ENCODE measurements at regions not wholly inside any gene's neighbourhood (a gene's known extent, or its start where the extent isn't known, plus 50 kb on each side); places are given as distances from the start of the nearest gene placed in this dataset.
A peak's percentile ranks its signal among the peaks of the same experiment; 100 is the strongest.
"Not testable (repeated sequence)": the region's sequence is repeated elsewhere in the genome, so short reads cannot be mapped to it uniquely, and the experiment has no call there.

DNA sequence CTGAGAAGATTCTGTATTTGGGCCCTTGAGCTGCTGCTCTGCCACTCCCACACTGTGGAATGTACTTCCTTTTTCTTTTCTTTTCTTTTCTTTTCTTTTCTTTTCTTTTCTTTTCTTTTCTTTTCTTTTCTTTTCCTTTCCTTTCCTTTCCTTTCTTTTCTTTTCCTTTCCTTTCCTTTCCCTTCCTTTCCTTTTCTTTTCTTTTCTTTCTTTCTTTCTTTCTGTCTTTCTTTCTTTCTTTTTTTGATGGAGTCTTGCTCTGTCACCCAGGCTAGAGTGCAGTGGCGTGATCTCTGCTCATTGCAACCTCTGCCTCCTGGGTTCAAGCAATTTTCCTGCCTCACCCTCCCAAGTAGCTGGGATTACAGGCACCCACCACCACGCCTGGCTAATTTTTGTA, 89.8 kb downstream of the DNAAF6 start:
- not testable (repeated sequence) for H3K9ac ChIP-seq (ENCODE audit: insufficient read length, low read depth); H3K9me3 ChIP-seq (ENCODE audit: insufficient read depth, low read length); H3K27me3 ChIP-seq (ENCODE audit: insufficient read depth, insufficient read length); DNase-seq (ENCODE audit: low read depth, low spot score); H3K4me1 ChIP-seq (ENCODE audit: insufficient read depth, insufficient read length); H3K36me3 ChIP-seq (ENCODE audit: insufficient read depth, insufficient read length, low read length); H3K4me3 ChIP-seq (ENCODE audit: insufficient read length, low read depth)

GRCh38 chrX:107298276-107298675, 91.9 kb downstream of the DNAAF6 start:
- Histone ChIP-seq H3K27me3 (ENCODE audit: insufficient read depth, insufficient read length) (no peaks in the 10 kb centered on the region), H3K36me3 (ENCODE audit: insufficient read depth, insufficient read length, low read length) (no peaks in the 10 kb centered on the region), H3K4me1 (ENCODE audit: insufficient read depth, insufficient read length) (no peaks in the 10 kb centered on the region), H3K4me3 (ENCODE audit: insufficient read length, low read depth) (no peak overlapping the region), H3K9ac (ENCODE audit: insufficient read length, low read depth) (no peak overlapping the region), H3K9me3 (ENCODE audit: insufficient read depth, low read length) (0 out of 2 replicates have a peak, but pooled peaks cover 7% of the 10 kb centered on the region)
- TF ChIP-seq YY1 (IDR thresholded peaks at IDR 0.05; ENCODE audit: insufficient read depth, insufficient read length) (no peak), SUZ12 (IDR thresholded peaks at IDR 0.05; ENCODE audit: extremely low read depth, insufficient read depth, insufficient read length) (no peak), ZNF274 (IDR thresholded peaks at IDR 0.05; ENCODE audit: low read depth, low read length) (no peak)
- DNase-seq (ENCODE audit: low read depth, low spot score) = no peak

DNA sequence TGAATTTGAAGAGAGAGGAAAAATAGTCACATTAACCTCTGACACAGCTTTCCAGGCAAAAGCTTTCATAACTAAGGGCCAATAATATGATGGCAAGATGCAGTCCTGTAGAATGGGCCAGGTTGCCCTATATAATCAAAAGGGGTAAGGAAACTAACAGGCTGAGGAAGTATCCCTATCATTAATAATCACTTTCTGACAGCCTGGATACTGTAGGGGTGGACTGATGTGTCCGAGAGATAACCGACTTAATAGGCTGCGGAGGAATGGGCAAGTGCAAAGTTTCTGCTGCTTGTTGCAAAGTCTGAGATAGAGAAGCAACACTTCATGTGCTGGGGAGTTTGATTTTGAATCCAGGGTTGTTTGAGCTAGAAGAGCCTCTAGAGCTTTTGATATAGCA, 94.8 kb downstream of the DNAAF6 start:
- TF ChIP-seq ZNF274 (IDR thresholded peaks at IDR 0.05; ENCODE audit: low read depth, low read length) (no peak), SUZ12 (IDR thresholded peaks at IDR 0.05; ENCODE audit: extremely low read depth, insufficient read depth, insufficient read length) (no peak), YY1 (IDR thresholded peaks at IDR 0.05; ENCODE audit: insufficient read depth, insufficient read length) (no peak)

DNA sequence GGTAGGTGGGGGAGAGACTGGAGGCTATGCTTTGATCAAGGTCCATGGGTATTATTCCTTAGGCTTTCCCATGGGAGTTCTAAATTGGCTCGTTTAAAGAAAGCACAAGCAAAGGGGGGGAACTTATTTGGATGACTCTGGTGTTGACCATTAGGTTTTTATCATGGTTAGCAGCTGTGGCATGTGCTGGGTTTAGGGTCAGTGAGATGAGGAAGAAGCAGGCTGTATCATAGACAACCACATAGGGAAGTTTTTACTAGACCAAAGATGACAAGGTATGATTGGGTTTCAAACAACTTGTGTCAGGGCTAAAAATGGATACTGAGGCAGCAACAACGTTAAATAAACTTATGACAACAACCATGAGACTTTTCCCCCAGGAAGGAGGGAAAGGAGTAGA, 97.7 kb downstream of the DNAAF6 start:
- no peak for DNase-seq (ENCODE audit: low read depth, low spot score)
- no peak overlapping the region for H3K9ac ChIP-seq (ENCODE audit: insufficient read length, low read depth)
- no peaks in the 10 kb centered on the region for H3K36me3 ChIP-seq (ENCODE audit: insufficient read depth, insufficient read length, low read length)
- no peak overlapping the region for H3K4me3 ChIP-seq (ENCODE audit: insufficient read length, low read depth)
- H3K27me3 ChIP-seq (ENCODE audit: insufficient read depth, insufficient read length) = no peaks in the 10 kb centered on the region
- TF ChIP-seq ZNF274 (IDR thresholded peaks at IDR 0.05; ENCODE audit: low read depth, low read length) = no peak
- no peak for TF ChIP-seq YY1 (IDR thresholded peaks at IDR 0.05; ENCODE audit: insufficient read depth, insufficient read length)
- no peak for TF ChIP-seq SUZ12 (IDR thresholded peaks at IDR 0.05; ENCODE audit: extremely low read depth, insufficient read depth, insufficient read length)
- H3K9me3 ChIP-seq (ENCODE audit: insufficient read depth, low read length) = no peaks in the 10 kb centered on the region; the same call in 1 of the 2 replicates
- no peaks in the 10 kb centered on the region for H3K4me1 ChIP-seq (ENCODE audit: insufficient read depth, insufficient read length)

More for the DNA sequence above, 94.8 kb downstream of the DNAAF6 start:
- Histone ChIP-seq H3K9me3 (ENCODE audit: insufficient read depth, low read length) (peaks cover 7% of the 10 kb centered on the region; the same call in 1 of the 2 replicates), H3K36me3 (ENCODE audit: insufficient read depth, insufficient read length, low read length) (no peaks in the 10 kb centered on the region), H3K27me3 (ENCODE audit: insufficient read depth, insufficient read length) (no peaks in the 10 kb centered on the region), H3K9ac (ENCODE audit: insufficient read length, low read depth) (no peak overlapping the region), H3K4me3 (ENCODE audit: insufficient read length, low read depth) (no peak overlapping the region), H3K4me1 (ENCODE audit: insufficient read depth, insufficient read length) (no peaks in the 10 kb centered on the region)
- no peak for DNase-seq (ENCODE audit: low read depth, low spot score)

DNA sequence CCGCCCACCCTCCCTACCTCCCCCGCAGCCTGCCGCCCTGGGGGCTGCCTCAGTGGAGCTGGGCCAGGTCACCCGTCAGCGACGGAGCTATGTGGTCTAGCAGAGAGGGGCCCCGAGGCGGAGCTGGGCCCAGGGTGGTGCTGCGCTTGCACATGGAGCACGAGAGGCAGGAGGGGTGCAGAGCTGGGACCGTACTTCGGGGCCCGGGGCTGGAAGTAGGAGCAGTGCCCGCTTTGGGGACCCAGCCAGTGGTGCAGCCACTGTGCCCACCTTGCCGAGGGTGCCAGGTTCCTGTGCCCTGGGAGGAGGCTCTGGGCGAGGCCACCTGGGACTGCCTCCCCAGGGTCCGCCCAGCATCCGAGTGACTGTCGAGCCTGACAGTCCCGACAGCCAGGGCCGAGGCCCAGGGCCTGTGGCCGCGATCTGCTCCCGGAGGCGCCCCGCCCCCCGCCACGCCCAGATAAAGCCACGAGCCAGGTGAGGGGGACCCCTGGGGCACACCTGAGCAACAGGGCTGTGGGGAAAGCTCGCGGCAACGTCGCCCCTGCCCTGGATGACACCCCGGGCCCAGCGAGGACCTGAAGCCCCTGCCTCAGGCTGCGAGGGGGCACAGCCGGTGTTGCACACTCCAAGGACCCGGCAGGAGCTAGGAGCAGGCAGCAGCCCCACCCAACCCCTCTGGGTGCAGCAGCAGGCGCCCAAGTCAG, 117.5 kb downstream of the DNAAF6 start:
- Histone ChIP-seq H3K4me1 (ENCODE audit: insufficient read depth, insufficient read length) (peaks cover 5% of the 10 kb centered on the region), H3K9me3 (ENCODE audit: insufficient read depth, low read length) (no peaks in the 10 kb centered on the region), H3K36me3 (ENCODE audit: insufficient read depth, insufficient read length, low read length) (no peaks in the 10 kb centered on the region), H3K27me3 (ENCODE audit: insufficient read depth, insufficient read length) (no peaks in the 10 kb centered on the region), H3K9ac (ENCODE audit: insufficient read length, low read depth) (no peak overlapping the region), H3K4me3 (ENCODE audit: insufficient read length, low read depth) (no peak overlapping the region)
- DNase-seq (ENCODE audit: low read depth, low spot score) = no peak
- TF ChIP-seq ZNF274 (IDR thresholded peaks at IDR 0.05; ENCODE audit: low read depth, low read length) = no peak
- no peak for TF ChIP-seq YY1 (IDR thresholded peaks at IDR 0.05; ENCODE audit: insufficient read depth, insufficient read length)
- TF ChIP-seq SUZ12 (IDR thresholded peaks at IDR 0.05; ENCODE audit: extremely low read depth, insufficient read depth, insufficient read length) = no peak

- peaks cover 5% of the 10 kb centered on the region for H3K4me1 ChIP-seq (ENCODE audit: insufficient read depth, insufficient read length)
- H3K36me3 ChIP-seq (ENCODE audit: insufficient read depth, insufficient read length, low read length) = no peaks in the 10 kb centered on the region
- DNase-seq (ENCODE audit: low read depth, low spot score) = peak; percentile 48
- H3K4me3 ChIP-seq (ENCODE audit: insufficient read length, low read depth) = no peak overlapping the region
- H3K9ac ChIP-seq (ENCODE audit: insufficient read length, low read depth) = no peak overlapping the region
- no peaks in the 10 kb centered on the region for H3K9me3 ChIP-seq (ENCODE audit: insufficient read depth, low read length)
- TF ChIP-seq ZNF274 (IDR thresholded peaks at IDR 0.05; ENCODE audit: low read depth, low read length) (no peak), YY1 (IDR thresholded peaks at IDR 0.05; ENCODE audit: insufficient read depth, insufficient read length) (no peak)
- no peaks in the 10 kb centered on the region for H3K27me3 ChIP-seq (ENCODE audit: insufficient read depth, insufficient read length)
Observed at GRCh38 chrX:107324493-107325310, 118.3 kb downstream of the DNAAF6 start.

DNA sequence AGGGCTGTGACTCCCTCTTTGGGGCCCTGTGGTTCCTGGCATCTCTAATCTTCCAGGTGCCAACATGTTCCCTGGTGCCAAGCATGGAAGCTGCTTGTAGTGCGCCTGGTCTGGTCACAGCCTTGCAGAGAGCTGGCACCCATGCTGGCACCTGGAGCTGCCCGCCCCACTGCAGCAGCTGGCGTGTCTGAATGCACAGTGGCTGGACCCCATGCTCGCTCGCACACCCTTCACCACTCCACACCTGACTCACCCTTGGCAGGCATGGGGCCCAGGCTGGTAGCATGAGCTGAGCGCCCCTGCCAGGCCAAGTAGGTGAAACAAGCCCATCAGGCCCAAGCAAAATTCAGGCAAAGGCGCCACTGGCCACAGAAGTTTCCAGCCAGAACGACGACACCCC, 119.1 kb downstream of the DNAAF6 start:
- Histone ChIP-seq H3K27me3 (ENCODE audit: insufficient read depth, insufficient read length) (no peaks in the 10 kb centered on the region), H3K9me3 (ENCODE audit: insufficient read depth, low read length) (no peaks in the 10 kb centered on the region), H3K9ac (ENCODE audit: insufficient read length, low read depth) (no peak overlapping the region), H3K4me1 (ENCODE audit: insufficient read depth, insufficient read length) (peaks cover 5% of the 10 kb centered on the region), H3K36me3 (ENCODE audit: insufficient read depth, insufficient read length, low read length) (no peaks in the 10 kb centered on the region), H3K4me3 (ENCODE audit: insufficient read length, low read depth) (peak overlapping the region; percentile 4)
- TF ChIP-seq YY1 (IDR thresholded peaks at IDR 0.05; ENCODE audit: insufficient read depth, insufficient read length) (no peak), SUZ12 (IDR thresholded peaks at IDR 0.05; ENCODE audit: extremely low read depth, insufficient read depth, insufficient read length) (no peak), ZNF274 (IDR thresholded peaks at IDR 0.05; ENCODE audit: low read depth, low read length) (no peak)
- DNase-seq (ENCODE audit: low read depth, low spot score) = no peak

All from NT2/D1 (cell line).